GM10266 (cell line): ENCODE measurements at regions not wholly inside any gene's neighbourhood (a gene's known extent, or its start where the extent isn't known, plus 50 kb on each side); places are given as distances from the start of the nearest gene placed in this dataset.

Source experiments
- DNase-seq: peaks from one replicate; pipeline ENCODE4 v3.0.0; 2012; ENCODE audit errors: extremely low spot score
- CTCF ChIP-seq: IDR thresholded peaks from 2 replicates; pipeline ENCODE4 v1.5.1; 2012; ENCODE audit warnings: mild to moderate bottlenecking, low read depth; ENCODE audit not compliant: control insufficient read depth, insufficient read depth; ENCODE audit errors: missing control alignments

GRCh38 chr5:5616247-5616895, 193.9 kb downstream of the ICE1 start:
- no peak for TF ChIP-seq CTCF
- no peak for DNase-seq

- TF ChIP-seq CTCF, result no peak
- no peak for DNase-seq
Measured at GRCh38 chr5:5615569-5615968, 193.1 kb downstream of the ICE1 start.

GRCh38 chr5:5613261-5613990, 190.9 kb downstream of the ICE1 start:
- DNase-seq, result no peak
- no peak for TF ChIP-seq CTCF

GRCh38 chr5:5612096-5612495, 189.6 kb downstream of the ICE1 start:
- DNase-seq, result no peak
- TF ChIP-seq CTCF, result no peak

- TF ChIP-seq CTCF, result no peak
- DNase-seq, result no peak
Measured at GRCh38 chr5:5609935-5610334, 187.5 kb downstream of the ICE1 start.

GRCh38 chr5:5605170-5605764, 182.8 kb downstream of the ICE1 start:
- no peak for TF ChIP-seq CTCF
- no peak for DNase-seq

GRCh38 chr5:5602554-5602953, 180.1 kb downstream of the ICE1 start:
- DNase-seq, result no peak
- TF ChIP-seq CTCF, result no peak
